ENCODE measurements at regions not wholly inside any gene's neighbourhood (a gene's known extent, or its start where the extent isn't known, plus 50 kb on each side); places are given as distances from the start of the nearest gene placed in this dataset.
"Not testable (repeated sequence)": the region's sequence is repeated elsewhere in the genome, so short reads cannot be mapped to it uniquely, and the experiment has no call there.

DNA sequence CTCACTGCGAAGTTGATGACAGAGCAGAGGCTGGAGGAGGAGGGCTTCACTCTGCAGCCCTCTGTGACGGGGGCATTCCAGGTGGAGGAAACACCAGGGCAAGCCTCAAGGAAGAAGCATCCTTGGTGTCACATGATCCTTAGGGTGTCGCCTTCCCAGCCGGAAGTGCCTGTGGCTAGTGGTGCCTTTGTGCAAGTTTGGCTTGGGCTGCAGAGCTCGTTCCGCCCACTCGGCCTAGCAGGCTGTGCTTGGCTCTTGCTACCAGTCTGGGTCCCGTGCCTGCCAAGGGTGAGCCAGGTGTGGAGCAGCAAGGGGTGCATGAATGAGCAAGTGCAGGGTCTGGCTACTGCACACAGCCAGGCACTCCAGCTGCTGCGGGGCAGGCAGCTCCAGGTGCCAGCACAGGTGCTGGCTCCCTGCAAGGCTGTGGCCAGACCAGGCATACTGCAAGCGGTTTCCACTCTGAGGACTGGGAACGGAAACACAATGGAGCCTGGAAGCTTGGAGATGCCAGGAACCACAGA, 325.3 kb upstream of the SMIM21 start:
- DNase-seq (ENCODE audit: low read depth in 2 of 2), result no peak

DNA sequence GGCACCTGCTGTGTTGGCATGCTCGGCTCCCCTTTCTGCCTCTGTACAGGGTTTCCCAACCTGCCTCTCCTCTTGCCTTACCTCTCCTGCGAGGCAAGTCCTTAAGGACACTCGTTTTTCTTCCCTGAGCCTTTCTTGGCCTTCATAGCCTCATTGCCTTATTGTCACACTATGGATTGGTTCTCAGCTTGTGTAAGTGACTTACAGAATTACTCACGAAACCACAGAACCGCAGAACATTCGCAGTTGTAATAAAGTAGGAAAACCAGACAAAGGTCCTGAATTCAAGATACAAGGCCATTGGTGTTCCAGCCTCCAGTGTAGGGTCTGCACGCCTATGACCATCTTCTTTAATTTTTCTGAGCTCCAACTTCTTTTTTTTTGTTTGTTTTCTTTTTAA, 317.6 kb upstream of the SMIM21 start:
- no peak for DNase-seq (ENCODE audit: low read depth in 2 of 2)

DNA sequence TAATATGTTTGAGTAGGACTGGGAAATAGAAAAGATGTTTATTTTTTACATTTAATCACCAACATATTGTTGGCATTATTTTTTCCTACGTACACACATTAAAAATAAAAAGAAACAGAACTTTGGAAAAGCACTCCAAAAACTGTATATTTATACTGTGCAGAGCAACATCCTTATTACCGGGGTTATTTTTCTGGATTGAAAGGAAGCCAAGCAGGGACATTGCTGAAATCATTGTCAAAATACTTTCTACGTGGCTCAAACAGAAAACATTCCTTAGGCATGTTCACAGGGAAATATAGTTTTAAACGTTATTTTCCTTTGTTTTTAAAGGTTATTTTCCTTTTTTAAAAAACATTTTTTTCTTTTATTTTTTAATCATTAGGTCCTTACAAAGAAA, 315.0 kb upstream of the SMIM21 start:
- DNase-seq (ENCODE audit: low read depth in 2 of 2), result no peak

DNA sequence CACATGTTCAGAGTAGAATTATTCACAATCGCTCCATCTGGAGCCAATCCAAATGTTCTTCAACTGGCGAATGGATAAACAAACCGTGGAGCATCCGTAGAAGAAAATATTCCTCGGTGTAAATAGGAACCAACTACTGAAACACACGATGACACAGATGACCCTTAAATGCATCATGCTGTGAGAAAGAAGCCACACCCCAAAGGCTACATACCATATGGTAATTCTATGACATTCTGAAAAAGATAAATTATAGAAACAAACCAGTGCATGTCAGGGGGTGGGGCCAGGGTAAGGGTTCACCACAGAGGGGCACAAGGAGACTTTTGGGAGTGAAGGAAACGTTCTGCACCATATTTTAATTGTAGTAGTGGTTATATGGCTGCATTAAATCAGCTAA, 312.2 kb upstream of the SMIM21 start:
- no peak for DNase-seq (ENCODE audit: low read depth in 2 of 2)

DNA sequence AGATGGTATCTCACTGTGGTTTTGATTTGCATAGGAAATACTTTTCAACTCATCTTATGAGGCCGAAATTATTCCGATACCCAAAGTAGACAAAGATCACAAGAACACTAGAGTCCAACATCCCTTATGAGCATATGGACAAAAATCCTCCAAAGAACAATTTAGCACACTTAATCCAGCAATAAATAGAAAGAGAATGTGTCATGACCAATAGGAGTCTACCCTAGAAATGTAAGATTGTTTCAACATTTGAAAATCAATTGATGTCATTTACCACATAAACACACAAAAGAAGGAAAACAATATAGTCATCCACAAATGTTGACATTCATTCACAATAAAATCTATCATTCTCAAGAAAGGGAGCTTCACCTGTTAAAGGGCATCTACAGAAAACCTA, 307.8 kb upstream of the SMIM21 start:
- DNase-seq (ENCODE audit: low read depth in 2 of 2), result no peak

DNA sequence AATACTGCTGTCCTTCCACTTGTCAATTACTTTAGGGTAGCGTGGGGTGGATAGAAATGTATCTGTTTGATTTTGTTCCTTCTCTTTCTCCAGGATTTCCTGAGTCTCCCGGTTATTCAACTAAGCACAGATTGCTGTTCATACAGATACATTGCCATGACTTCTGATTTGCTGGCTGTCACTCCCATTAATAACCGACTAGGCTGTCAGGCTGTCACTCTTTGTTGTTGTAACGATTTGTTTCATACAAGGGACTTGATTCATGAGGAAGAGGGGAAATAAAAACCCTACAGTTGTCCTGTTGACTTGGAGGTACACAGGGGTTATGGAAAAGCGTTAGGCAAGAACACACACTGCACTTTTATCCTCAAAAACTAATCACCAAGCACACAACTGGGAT, 302.7 kb upstream of the SMIM21 start:
- DNase-seq (ENCODE audit: low read depth in 2 of 2), result no peak

DNA sequence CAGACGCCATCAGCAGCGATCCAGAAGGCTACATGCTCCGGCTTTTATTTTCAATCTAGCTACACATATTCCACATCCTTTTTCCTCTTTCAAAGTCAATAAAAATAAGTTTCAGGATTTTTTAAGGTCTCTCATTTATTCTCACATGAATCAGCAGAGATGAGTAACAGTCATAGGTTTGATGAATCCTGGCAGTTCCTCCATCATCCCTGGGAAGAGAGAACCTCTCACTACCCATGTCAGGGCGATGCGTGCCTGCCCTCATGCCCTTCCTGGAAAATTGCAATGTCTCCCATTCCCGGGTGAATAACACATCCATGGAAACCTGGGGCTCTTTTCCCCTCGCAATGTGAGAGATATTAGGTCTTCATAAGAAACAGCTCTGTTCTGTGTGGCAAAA, 301.1 kb upstream of the SMIM21 start:
- no peak for DNase-seq (ENCODE audit: low read depth in 2 of 2)

DNA sequence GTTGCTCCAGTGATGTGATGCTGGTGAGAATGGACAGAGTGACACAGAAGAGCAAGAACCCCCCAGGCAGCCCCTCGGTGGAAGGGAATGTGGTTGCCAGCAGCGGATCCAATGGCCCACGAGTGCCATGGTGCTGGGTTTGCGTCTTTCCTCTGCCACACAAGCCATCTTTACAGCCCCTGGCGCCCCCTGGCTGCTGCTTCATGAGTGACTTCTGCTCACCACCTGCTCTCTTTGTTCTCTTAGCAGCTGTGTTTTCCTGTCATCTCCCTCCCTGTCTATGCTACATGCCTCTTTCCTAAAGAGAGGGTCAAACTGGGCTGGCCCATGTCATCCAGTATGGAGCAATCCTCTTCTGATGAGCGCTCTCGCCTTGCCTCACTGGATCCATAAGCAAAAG, 300.0 kb upstream of the SMIM21 start:
- DNase-seq (ENCODE audit: low read depth in 2 of 2), result peak in 1 of 2 donors; percentile 9

DNA sequence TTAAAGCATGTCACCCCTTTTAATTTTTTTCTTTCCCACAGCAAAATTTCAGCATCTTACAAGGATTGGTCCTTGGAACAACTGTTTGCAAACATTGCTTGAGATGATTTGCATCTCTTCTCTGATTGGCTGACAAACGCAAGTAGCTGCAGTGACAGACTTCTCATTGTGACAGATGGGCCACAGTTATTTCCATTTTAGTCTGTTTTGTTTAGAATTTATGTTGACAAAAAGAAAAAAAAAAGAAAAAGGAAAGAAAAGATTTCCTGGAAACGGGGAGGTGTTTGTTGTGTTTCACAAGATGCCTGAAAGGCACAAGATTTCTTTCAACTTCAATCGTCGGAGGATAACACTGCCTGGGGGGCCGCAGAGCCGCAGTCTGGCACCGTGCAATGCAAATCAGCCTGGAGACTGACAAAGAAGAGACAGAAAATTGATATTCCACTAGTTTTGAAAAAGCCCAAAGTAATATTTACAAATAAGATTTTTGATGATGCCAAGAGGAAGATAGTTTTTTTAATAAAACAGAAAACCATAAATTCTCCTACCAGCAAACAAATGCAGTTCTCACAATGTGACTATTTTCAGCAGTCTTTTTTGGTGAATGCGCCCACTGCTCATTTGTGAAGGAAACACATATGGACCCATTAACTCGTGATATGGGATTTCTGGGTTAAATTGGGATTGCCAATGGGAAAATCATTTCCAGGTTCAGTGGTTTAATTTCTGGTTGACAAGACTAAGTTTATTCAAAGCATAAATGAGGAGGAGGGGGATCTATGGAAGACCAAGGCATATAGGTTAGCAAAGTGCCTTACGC, 296.2 kb upstream of the SMIM21 start:
- DNase-seq (ENCODE audit: low read depth in 2 of 2), result no peak

DNA sequence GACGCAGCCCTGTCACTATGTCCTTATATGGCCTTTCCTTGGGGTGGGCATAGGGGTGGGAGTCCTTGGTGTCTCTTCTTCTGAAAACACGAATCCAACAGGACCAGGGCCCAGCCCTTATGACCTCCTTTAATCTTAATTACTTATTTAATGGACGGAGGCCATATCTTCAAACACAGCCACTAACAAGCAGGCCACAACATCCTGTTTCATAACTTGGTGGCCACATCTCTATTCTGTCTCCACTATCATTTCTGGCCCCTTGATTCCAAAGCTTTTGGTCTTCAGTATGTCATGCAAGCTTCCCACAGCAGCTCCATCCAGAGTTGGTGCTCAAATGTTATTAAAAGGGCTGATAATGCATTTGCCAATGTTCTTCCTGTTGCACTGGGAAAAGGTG, 287.3 kb upstream of the SMIM21 start:
- DNase-seq (ENCODE audit: low read depth in 2 of 2), result no peak

DNA sequence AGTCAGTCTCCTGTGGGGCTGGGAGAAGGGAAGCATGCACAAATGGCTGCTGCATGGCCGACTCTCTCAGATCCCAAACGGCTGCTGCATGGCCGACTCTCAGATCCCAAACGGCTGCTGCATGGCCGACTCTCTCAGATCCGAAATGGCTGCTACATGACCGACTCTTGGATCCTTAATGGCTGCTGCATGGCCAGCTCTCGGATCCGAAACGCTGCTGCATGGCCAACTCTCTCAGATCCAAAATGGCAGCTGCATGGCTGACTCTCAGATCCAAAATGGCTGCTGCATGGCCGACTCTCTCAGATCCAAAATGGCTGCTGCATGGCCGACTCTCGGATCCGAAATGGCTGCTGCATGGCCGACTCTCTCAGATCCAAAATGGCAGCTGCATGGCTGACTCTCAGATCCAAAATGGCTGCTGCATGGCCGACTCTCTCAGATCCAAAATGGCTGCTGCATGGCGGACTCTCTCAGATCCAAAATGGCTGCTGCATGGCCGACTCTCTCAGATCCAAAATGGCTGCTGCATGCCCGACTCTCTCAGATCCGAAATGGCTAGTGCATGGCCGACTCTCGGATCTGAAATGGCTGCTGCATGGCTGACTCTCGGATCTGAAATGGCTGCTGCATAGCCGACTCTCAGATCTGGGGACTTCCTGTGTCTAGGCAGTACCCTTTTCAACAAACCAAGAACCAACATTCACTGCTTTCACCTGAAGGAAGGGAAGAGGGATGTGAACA, 284.8 kb upstream of the SMIM21 start:
- not testable (repeated sequence) for DNase-seq (ENCODE audit: low read depth in 2 of 2)

DNA sequence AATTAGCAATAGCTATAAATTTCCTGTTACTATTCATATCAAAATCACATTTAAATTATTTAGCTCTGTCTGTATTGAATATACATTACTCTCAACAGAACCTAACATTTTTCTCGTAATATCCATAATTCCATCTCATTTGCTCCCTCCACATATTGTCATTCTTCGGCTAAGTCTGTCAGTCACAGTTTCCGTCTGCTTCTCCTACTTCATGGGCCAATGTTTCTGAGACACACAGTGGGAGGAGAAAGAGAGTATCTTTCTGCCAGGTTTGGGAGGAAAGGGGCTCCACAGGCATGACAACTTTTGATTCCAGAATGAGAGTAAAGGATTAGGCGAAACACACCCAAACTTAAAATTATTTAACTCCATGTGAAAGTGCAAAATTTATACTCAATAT, 273.1 kb upstream of the SMIM21 start:
- no peak for DNase-seq (ENCODE audit: low read depth in 2 of 2)

DNA sequence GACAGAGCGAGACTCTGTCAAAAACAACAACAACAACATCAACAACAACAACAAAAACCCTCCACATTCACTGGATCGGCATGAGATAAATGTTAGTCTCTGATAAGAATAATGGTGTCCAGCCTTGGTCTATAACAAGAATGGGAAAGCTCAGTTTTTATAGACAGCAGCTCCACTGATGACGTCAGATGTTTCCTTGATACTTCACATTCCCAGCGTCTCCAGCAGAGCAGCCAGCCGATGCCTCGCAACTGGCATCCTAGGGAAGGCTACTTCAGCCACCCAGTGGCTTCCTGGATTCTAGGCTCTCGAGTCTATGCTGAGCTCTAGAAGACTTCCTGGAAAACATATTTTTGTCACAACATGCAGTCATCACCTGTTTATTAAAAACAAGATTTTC, 271.4 kb upstream of the SMIM21 start:
- no peak for DNase-seq (ENCODE audit: low read depth in 2 of 2)

DNA sequence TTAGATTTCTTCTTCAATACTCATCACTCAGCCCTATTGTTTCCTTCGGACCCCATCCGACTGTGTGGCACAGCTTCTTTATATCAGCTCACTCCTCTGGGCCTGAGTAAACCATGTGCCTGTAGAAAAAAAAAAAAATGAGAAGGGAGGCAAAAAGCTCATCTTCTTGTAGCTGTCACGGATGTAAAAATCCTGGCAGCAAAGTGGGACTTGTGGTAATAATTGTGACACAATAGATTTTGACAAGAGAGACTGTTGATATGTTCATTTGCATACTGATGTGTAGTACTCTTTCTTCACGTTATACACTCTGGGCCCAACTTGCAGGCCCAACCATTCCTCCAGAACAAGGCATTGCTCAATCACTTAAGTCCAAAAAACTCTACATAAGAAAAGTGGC, 270.0 kb upstream of the SMIM21 start:
- no peak for DNase-seq (ENCODE audit: low read depth in 2 of 2)

DNA sequence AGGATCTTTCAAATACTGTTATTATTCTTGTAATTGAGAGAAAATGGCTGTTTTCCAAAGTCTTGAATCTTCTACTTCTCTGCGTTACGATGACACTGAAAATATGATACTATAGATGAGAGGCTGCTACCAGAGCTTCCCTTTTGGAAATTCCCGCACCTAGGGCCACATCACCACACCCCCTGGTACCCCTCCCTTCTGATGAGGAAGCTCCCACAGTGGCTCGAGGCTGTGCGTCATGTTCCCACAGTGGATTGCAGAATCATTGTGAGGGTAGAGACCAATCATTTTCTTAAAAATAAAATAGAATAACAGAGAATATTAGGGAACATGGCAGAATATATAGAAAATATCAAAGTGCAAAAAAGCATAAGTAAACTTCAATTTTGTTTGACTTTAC, 268.9 kb upstream of the SMIM21 start:
- no peak for DNase-seq (ENCODE audit: low read depth in 2 of 2)

DNA sequence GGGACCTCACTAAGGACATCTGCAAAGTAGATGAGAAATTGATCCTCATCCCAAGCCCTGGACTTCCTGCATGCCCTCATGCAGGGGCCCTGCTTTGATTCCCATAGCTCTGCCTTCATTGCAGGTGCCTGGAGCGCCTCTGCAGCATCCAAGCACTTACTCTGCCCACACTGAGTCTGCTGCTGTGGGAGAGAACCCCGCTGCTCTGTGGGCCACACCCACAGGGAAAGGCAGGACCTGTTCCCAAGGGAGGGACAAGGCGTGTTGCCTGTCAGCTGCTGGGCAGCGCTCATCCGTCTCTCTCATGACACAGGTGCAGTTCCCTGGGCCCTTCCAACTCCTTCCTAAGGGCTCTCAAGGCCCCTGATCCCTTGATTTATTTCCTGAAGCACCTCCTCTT, 266.8 kb upstream of the SMIM21 start:
- DNase-seq (ENCODE audit: low read depth in 2 of 2), result no peak

DNA sequence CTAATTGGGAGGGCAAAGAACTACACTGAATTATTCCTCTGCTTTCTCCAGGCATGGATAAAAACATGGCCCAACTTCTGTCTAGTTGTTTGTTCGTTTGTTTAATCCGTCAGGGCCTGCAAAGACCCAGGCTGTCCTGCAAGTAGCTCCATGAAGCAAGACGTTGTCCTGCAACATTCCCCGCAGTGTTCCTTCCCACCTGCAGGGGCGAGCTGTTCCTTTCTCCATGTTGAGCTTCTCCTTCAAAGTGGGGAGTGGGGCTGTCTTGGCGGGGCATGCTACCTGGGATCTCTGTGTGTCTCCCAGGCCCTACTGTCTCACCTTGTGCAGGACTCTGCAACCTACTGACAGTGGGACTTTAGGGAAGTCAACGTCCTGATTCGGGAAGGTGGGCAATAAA, 264.0 kb upstream of the SMIM21 start:
- no peak for DNase-seq (ENCODE audit: low read depth in 2 of 2)

DNA sequence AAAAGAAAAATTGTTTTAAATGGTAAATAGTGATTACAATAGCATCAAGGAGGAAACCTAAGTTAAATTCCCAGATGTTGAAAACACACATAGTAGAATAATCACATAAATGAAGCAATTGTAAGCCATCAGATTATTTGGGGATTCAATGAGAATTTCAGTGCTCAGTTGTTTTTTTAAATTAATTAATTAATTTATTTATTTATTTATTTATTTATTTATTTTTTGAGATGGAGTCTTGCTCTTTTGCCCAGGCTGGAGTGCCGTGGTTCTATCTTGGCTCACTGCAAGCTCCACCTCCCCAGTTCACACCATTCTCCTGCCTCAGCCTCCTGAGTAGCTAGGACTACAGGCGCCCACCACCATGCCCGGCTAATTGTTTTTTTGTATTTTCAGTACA, 262.8 kb upstream of the SMIM21 start:
- DNase-seq (ENCODE audit: low read depth in 2 of 2), result not testable (repeated sequence)

DNA sequence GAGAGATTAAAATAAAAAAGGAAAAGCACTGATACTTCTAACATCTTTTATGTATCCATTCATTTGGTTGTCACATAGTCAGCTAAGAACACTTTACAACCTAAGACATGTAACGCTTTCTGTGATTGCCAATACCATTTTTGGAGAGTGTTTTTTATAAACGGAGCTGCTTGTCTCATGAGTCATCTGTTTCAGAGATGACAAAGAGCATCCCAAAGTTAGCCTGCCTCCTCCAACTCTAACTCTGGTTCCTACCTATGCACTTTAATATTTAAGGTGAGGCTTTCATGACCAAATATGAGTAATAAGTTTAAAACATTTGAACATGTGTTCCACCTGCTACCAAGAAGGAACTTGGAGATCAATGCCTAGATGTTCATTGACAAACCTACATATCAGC, 260.1 kb upstream of the SMIM21 start:
- DNase-seq (ENCODE audit: low read depth in 2 of 2), result no peak

DNA sequence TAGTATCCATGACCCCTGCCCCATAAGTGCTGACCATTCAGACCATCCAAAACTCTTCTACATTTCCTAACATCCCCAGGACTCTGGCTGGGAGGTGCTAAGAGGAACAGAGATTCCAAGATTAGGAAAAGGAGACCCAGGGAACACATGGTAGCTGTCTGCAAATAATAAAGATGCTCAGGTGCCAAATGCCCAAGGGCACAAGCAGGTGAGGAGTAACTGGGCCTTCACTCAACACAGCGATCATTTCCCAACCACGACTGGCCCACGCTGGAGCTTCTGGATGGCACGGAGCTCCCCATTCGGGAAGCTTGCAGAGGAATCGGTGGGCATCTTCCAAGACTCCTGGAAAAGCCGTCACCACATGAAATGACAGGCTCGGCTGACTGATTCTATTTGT, 255.9 kb upstream of the SMIM21 start:
- DNase-seq (ENCODE audit: low read depth in 2 of 2), result no peak

DNA sequence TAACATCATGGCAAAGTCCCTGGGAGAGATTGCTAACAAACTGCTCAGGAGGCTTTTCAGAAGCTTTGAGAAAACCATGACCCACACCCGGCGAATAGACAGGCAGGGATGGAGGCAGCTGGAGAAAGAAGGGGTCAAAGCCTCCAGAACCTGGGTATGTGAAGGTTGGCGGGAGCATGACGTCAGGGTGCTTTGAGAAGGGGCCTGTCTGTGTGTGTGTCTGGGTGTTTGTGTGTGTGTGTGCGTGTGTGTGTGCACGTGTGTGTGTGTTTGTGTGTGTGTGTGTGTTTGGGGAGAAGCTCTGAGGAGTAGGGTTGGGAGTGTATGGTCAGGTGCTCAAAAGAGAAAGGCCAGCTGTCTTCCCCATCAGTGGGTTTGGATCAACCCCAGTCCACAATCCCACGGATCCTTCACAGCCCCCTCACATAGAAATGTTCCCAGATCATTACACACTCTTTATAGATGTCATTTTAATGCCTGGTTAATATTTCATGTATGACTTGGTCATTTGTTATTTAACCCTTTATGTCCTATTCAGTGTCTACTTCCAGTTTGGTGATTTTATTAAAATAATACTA, 254.1 kb upstream of the SMIM21 start:
- DNase-seq (ENCODE audit: low read depth in 2 of 2), result no peak

DNA sequence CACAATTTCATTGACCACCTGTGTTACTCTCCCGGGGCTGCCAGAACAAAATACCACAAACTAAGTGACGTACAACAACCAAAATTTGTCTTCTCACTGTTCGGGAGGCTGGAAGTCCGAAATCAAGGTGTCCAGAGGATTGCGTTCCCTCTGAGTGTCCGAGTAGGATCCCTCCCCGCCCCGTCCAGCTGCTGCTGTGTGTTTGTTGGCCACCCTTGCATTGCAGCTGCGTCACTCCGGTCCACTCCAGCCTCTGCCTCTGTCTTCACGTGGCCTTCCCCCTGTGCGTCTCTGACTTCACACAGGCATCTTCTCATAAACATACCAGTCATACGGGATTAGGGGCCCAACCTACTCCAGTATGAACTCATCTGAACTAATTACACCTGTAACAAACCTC, 251.8 kb upstream of the SMIM21 start:
- DNase-seq (ENCODE audit: low read depth in 2 of 2), result no peak

DNA sequence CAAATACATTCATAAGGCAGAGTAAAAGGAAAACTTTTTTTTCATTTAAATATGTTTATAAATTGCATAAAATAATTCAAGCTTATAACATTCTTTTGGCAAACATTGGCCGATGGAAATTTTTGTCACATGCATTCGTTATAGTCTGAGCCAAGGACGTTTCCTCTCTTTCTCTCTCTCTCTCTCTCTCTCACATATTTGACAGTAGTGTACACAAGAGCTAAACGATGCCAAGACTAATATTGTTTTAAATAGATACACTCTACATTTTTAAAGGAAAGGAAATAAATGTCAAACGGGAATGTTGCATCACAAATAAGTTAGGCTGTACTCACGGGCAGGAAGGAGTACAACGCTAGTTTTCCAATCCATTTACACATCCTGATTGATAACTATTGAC, 251.1 kb upstream of the SMIM21 start:
- no peak for DNase-seq (ENCODE audit: low read depth in 2 of 2)

Measured in stimulated activated CD8-positive, alpha-beta memory T cell treated with anti-CD3 and anti-CD28 coated beads, Interleukin-2, amount 100 ng/mL, for 48 hours (primary cell).